WTC11 (cell line): ENCODE measurements at regions not wholly inside any gene's neighbourhood (a gene's known extent, or its start where the extent isn't known, plus 50 kb on each side); places are given as distances from the start of the nearest gene placed in this dataset.

ENCODE experiments used
- ATAC-seq: fragments of 200-7000 bp; cut with Tn5 transposase; 2 replicates; pipeline ENCODE4 v1.10.0; 2021; ENCODE audit warnings: mild to moderate bottlenecking, moderate library complexity
- CTCF ChIA-PET: fragments of 300-600 bp; sonication (Branson Sonifier 250); formaldehyde crosslinking; loops from one replicate; lab custom pipeline; 2021; ENCODE audit warnings: antibody characterized with exemption; lab: Charles Lee
- POLR2A ChIA-PET: fragments of 350-600 bp; sonication (Branson Sonifier 250); formaldehyde crosslinking; loops from one replicate; lab custom pipeline; 2021; ENCODE audit warnings: antibody characterized with exemption; lab: Charles Lee
- DNase-seq: peaks from one replicate; pipeline ENCODE4 v3.0.0; 2021; ENCODE audit warnings: low spot score
- H3K27ac Mint-ChIP-seq: 2 replicates; pipeline ENCODE4 v1.8.0; 2021; ENCODE audit warnings: mixed read lengths
- H3K27me3 Mint-ChIP-seq: 2 replicates; pipeline ENCODE4 v1.8.0; 2021; ENCODE audit warnings: low read depth, mild to moderate bottlenecking, moderate library complexity, mixed read lengths
- H3K36me3 Mint-ChIP-seq: 2 replicates; pipeline ENCODE4 v1.8.0; 2021; ENCODE audit warnings: mixed read lengths
- H3K4me1 Mint-ChIP-seq: 2 replicates; pipeline ENCODE4 v1.8.0; 2022; ENCODE audit warnings: mixed read lengths
- H3K4me3 Mint-ChIP-seq: 2 replicates; pipeline ENCODE4 v1.8.0; 2021; ENCODE audit warnings: mild to moderate bottlenecking, moderate library complexity, mixed read lengths
- H3K9me3 Mint-ChIP-seq: 2 replicates; pipeline ENCODE4 v1.8.0; 2021; ENCODE audit warnings: mixed read lengths
- EMX1 ChIP-seq: fragments of 250-450 bp; sonication (Bioruptor Pico); IDR thresholded peaks from 2 replicates; pipeline ENCODE4 v1.8.0; 2021; ENCODE audit warnings: mild to moderate bottlenecking
- FOXP1 ChIP-seq: sonication (generic); formaldehyde crosslinking; IDR thresholded peaks from 2 replicates; pipeline ENCODE4 v1.8.0; 2022; ENCODE audit warnings: missing genetic modification reagents, mild to moderate bottlenecking, moderate library complexity, borderline replicate concordance
- FOXP4 ChIP-seq: sonication (generic); formaldehyde crosslinking; IDR thresholded peaks from 2 replicates; pipeline ENCODE4 v1.8.0; 2022; ENCODE audit warnings: mild to moderate bottlenecking, missing genetic modification reagents
- GRHL2 ChIP-seq: fragments of 250-450 bp; sonication (Bioruptor Pico); IDR thresholded peaks from 2 replicates; pipeline ENCODE4 v1.8.0; 2022; ENCODE audit warnings: mild to moderate bottlenecking, moderate library complexity; ENCODE audit not compliant: insufficient replicate concordance, severe bottlenecking
- IRF2 ChIP-seq: sonication (generic); formaldehyde crosslinking; IDR thresholded peaks from 2 replicates; pipeline ENCODE4 v1.8.0; 2022; ENCODE audit warnings: low read depth, missing genetic modification reagents, borderline replicate concordance
- JUN ChIP-seq: sonication (generic); formaldehyde crosslinking; IDR thresholded peaks from 2 replicates; pipeline ENCODE4 v1.8.0; 2023; ENCODE audit warnings: mild to moderate bottlenecking, missing genetic modification reagents
- NFE2L1 ChIP-seq: sonication (generic); formaldehyde crosslinking; IDR thresholded peaks from 2 replicates; pipeline ENCODE4 v1.8.1; 2023; ENCODE audit warnings: missing genetic modification reagents
- NFYB ChIP-seq: sonication (generic); formaldehyde crosslinking; conservative IDR thresholded peaks from 2 replicates; pipeline ENCODE4 v1.8.0; 2022; ENCODE audit warnings: low read depth, missing genetic modification reagents
- RELA ChIP-seq: sonication (generic); formaldehyde crosslinking; IDR thresholded peaks from 2 replicates; pipeline ENCODE4 v1.8.1; 2022; ENCODE audit warnings: missing genetic modification reagents, mild to moderate bottlenecking, borderline replicate concordance
- SMAD3 ChIP-seq: sonication (generic); formaldehyde crosslinking; IDR thresholded peaks from 2 replicates; pipeline ENCODE4 v1.8.0; 2022; ENCODE audit warnings: missing genetic modification reagents, mild to moderate bottlenecking, borderline replicate concordance
- SOX15 ChIP-seq: fragments of 250-450 bp; sonication (Bioruptor Pico); IDR thresholded peaks from 2 replicates; pipeline ENCODE4 v1.9.0; 2021; ENCODE audit warnings: mild to moderate bottlenecking
- TCF7 ChIP-seq: sonication (generic); formaldehyde crosslinking; IDR thresholded peaks from 2 replicates; pipeline ENCODE4 v1.8.0; 2022; ENCODE audit warnings: mild to moderate bottlenecking, low read depth, missing genetic modification reagents, moderate library complexity
- TEAD4 ChIP-seq: sonication (generic); formaldehyde crosslinking; IDR thresholded peaks from 2 replicates; pipeline ENCODE4 v1.8.0; 2022; ENCODE audit warnings: mild to moderate bottlenecking, missing genetic modification reagents
- ZBTB21 ChIP-seq: sonication (generic); formaldehyde crosslinking; IDR thresholded peaks from 2 replicates; pipeline ENCODE4 v1.8.1; 2023; ENCODE audit warnings: mild to moderate bottlenecking, missing genetic modification reagents, borderline replicate concordance
- ZBTB43 ChIP-seq: sonication (generic); formaldehyde crosslinking; IDR thresholded peaks from 2 replicates; pipeline ENCODE4 v1.8.1; 2023; ENCODE audit warnings: mild to moderate bottlenecking, missing genetic modification reagents
- ZNF121 ChIP-seq: sonication (generic); formaldehyde crosslinking; IDR thresholded peaks from 2 replicates; pipeline ENCODE4 v1.8.0; 2023; ENCODE audit warnings: missing genetic modification reagents
- ZNF532 ChIP-seq: fragments of 250-450 bp; sonication (Bioruptor Pico); IDR thresholded peaks from 2 replicates; pipeline ENCODE4 v1.9.0; 2021; ENCODE audit warnings: mild to moderate bottlenecking, borderline replicate concordance
- ZNF671 ChIP-seq: fragments of 250-450 bp; sonication (Bioruptor Pico); IDR thresholded peaks from 2 replicates; pipeline ENCODE4 v1.8.0; 2021; ENCODE audit warnings: mild to moderate bottlenecking
- TF ChIP-seq, protein P1 (sequence below): sonication (generic); formaldehyde crosslinking; IDR thresholded peaks from 2 replicates; pipeline ENCODE4 v1.8.1; 2023; ENCODE audit warnings: mild to moderate bottlenecking, missing genetic modification reagents
- TF ChIP-seq, protein P2 (sequence below): fragments of 250-450 bp; sonication (Bioruptor Pico); conservative IDR thresholded peaks from 2 replicates; pipeline ENCODE4 v1.9.0; 2021; ENCODE audit warnings: mild to moderate bottlenecking
- TF ChIP-seq, protein P3 (sequence below): fragments of 250-450 bp; sonication (Bioruptor Pico); IDR thresholded peaks from 2 replicates; pipeline ENCODE4 v1.9.0; 2021; ENCODE audit warnings: mild to moderate bottlenecking

GRCh38 chr13:72650051-72650700, 77.3 kb downstream of the MZT1 start:
- DNase-seq (no peak), ATAC-seq (no peak)
- H3K9me3 Mint-ChIP-seq = no peaks in the 10 kb centered on the region
- TF ChIP-seq ZNF671 (CRISPR knock-in tag) = no peak
- no peak for TF ChIP-seq TEAD4 (CRISPR knock-in tag)
- TF ChIP-seq EMX1 (CRISPR knock-in tag) = no peak
- TF ChIP-seq, protein P1, sequence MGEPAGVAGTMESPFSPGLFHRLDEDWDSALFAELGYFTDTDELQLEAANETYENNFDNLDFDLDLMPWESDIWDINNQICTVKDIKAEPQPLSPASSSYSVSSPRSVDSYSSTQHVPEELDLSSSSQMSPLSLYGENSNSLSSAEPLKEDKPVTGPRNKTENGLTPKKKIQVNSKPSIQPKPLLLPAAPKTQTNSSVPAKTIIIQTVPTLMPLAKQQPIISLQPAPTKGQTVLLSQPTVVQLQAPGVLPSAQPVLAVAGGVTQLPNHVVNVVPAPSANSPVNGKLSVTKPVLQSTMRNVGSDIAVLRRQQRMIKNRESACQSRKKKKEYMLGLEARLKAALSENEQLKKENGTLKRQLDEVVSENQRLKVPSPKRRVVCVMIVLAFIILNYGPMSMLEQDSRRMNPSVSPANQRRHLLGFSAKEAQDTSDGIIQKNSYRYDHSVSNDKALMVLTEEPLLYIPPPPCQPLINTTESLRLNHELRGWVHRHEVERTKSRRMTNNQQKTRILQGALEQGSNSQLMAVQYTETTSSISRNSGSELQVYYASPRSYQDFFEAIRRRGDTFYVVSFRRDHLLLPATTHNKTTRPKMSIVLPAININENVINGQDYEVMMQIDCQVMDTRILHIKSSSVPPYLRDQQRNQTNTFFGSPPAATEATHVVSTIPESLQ (CRISPR knock-in tag) = no peak
- no peaks in the 10 kb centered on the region for H3K27me3 Mint-ChIP-seq
- no peak overlapping the region for H3K27ac Mint-ChIP-seq
- POLR2A ChIA-PET = no interaction called here
- 0 out of 2 replicates have a peak, but pooled peaks cover 4% of the 10 kb centered on the region for H3K4me1 Mint-ChIP-seq
- no peaks in the 10 kb centered on the region for H3K36me3 Mint-ChIP-seq
- CTCF ChIA-PET = interaction anchor here (0.8 to 1.5 kb wide), 4 partner anchors 15 to 177 kb away, joined by 3 to 8 read pairs (median 6); no protein-coding TSS in a partner anchor
- no peak overlapping the region for H3K4me3 Mint-ChIP-seq

DNA sequence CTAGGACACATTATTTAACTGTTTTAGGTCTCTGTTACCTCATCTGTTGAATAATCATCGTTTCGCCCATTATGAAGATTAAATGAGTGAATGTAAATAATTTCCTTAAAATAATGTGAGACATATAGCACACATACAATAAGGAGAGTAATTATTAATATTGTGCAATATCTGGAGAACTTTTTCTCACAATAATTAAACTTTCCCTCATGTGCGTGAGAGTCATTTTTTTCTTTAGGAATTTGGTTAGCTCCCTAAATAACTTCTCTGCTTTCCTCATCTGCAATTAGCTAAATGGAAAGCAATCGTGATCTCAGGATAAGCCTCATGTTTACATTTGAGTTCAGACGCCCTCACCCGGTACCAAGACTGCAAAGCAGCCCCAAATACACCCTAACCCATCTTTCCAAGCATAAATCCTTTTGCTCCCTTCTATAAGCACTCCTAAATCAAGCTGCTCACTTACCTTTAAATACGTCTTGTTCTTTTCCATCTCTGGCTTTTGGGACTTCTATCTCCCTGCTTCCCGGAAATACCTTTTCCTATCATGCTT, 78.8 kb downstream of the MZT1 start:
- ChIA-PET CTCF (interaction anchor here (0.6 to 1.3 kb wide), 6 partner anchors 11 to 1328 kb away, joined by 3 to 15 read pairs (median 3); no protein-coding TSS in a partner anchor), POLR2A (no interaction called here)
- no peaks in the 10 kb centered on the region for H3K36me3 Mint-ChIP-seq
- no peaks in the 10 kb centered on the region for H3K27me3 Mint-ChIP-seq
- no peak for TF ChIP-seq RELA
- no peak for TF ChIP-seq FOXP4
- no peak for TF ChIP-seq NFE2L1 (CRISPR knock-in tag)
- no peak for TF ChIP-seq ZNF121 (CRISPR knock-in tag)
- no peak for TF ChIP-seq EMX1 (CRISPR knock-in tag)
- TF ChIP-seq SMAD3 (CRISPR knock-in tag) = no peak
- TF ChIP-seq TEAD4 (CRISPR knock-in tag) = no peak
- TF ChIP-seq, protein P2, sequence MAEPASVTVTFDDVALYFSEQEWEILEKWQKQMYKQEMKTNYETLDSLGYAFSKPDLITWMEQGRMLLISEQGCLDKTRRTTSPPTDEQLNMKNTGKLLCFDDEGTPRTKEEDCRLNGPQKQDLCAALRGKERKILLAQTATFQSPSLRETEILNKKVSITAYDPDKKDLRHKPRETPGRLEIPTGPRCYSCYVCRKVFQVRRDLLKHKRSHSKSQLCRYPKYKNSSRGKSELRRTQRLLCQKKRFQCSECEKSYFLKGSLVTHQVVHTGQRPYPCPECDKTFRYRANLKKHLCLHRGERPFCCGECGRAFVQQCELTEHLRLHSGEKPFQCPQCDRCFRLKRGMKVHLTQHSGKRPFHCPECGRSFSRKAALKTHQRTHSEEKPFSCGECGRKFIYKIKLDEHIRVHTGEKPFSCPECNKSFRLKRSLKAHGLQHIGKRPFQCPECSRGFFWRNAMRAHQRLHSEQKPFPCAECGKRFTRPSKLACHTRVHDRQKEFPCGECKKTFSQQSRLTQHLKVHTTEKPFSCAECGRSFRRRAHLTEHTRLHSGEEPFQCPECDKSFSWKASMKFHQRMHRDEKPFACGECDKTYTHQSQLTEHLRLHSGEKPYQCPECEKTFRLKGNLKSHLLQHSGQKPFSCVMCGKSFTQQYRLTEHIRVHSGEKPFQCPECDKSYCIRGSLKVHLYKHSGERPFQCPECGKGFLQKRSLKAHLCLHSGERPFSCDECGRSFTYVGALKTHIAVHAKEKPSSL (CRISPR knock-in tag) = no peak
- TF ChIP-seq NFYB (CRISPR knock-in tag) = no peak
- no peak for TF ChIP-seq TCF7 (CRISPR knock-in tag)
- TF ChIP-seq SOX15 (CRISPR knock-in tag) = no peak
- TF ChIP-seq JUN (CRISPR knock-in tag) = no peak
- TF ChIP-seq ZBTB43 (CRISPR knock-in tag) = no peak
- TF ChIP-seq, protein P3, sequence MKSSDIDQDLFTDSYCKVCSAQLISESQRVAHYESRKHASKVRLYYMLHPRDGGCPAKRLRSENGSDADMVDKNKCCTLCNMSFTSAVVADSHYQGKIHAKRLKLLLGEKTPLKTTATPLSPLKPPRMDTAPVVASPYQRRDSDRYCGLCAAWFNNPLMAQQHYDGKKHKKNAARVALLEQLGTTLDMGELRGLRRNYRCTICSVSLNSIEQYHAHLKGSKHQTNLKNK = no peak
- TF ChIP-seq ZBTB21 (CRISPR knock-in tag) = no peak
- TF ChIP-seq FOXP1 = no peak
- no peak for TF ChIP-seq GRHL2
- no peak for TF ChIP-seq ZNF671 (CRISPR knock-in tag)
- no peak for TF ChIP-seq ZNF532
- TF ChIP-seq IRF2 (CRISPR knock-in tag) = no peak
- ATAC-seq (peak; percentile 89), DNase-seq (no peak)
- H3K4me3 Mint-ChIP-seq = no peak overlapping the region
- H3K4me1 Mint-ChIP-seq = 0 out of 2 replicates have a peak, but pooled peaks cover 4% of the 10 kb centered on the region
- H3K9me3 Mint-ChIP-seq = no peaks in the 10 kb centered on the region
- no peak overlapping the region for H3K27ac Mint-ChIP-seq
